ENCODE measurements at regions not wholly inside any gene's neighbourhood (a gene's known extent, or its start where the extent isn't known, plus 50 kb on each side); places are given as distances from the start of the nearest gene placed in this dataset.

GRCh38 chr2:156944871-156945270 is 312.6 kb upstream of the GALNT5 start:
- H3K27ac ChIP-seq (ENCODE audit: low read depth in 1 of 3, low read length in 2 of 3): no peak overlapping the region
- H3K4me3 ChIP-seq (ENCODE audit: low read depth in 1 of 3, low read length in 3 of 3): no peak overlapping the region
- WGBS, 3 donors: 52 to 64% (median 64%) methylated on average over 2 of the region's 2 CpGs
- no peaks in the 10 kb centered on the region for H3K27me3 ChIP-seq (ENCODE audit: control insufficient read depth in 3 of 3, insufficient read depth in 3 of 3, low read length in 3 of 3)
- DNase-seq (no peak), FAIRE-seq (no peak)
- H3K36me3 ChIP-seq (ENCODE audit: control insufficient read depth in 3 of 3, insufficient read depth in 2 of 3, low read depth in 1 of 3, low read length in 3 of 3): no peaks in the 10 kb centered on the region
- no peaks in the 10 kb centered on the region for H3K9me3 ChIP-seq (ENCODE audit: control insufficient read depth in 2 of 2, insufficient read depth in 1 of 2, low read depth in 1 of 2, low read length in 1 of 2)
- H3K4me1 ChIP-seq (ENCODE audit: control insufficient read depth in 3 of 3, insufficient read depth in 2 of 3, low read depth in 1 of 3, low read length in 2 of 3): no peaks in the 10 kb centered on the region

DNA sequence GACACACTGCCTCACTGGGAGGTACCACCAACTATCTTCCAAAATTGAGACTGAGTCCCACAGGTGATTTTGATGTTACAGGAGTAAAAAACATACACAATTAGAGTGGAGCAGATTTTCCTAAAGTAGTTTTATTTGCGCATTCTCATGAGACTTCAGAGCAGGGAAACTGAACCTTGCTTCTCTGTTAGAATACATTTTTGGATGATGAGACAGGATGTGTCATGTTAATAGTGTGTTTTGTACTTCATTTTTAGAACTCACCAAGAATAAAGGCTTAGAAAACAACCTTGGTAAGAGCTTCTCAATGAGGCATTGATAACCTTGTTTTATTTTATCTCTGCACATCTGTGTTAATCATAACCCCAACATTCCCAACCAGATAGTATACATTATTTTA is 310.2 kb upstream of the GALNT5 start:
- Histone ChIP-seq H3K27ac (ENCODE audit: low read depth in 1 of 3, low read length in 2 of 3) (no peak overlapping the region), H3K4me3 (ENCODE audit: low read depth in 1 of 3, low read length in 3 of 3) (no peak overlapping the region), H3K36me3 (ENCODE audit: control insufficient read depth in 3 of 3, insufficient read depth in 2 of 3, low read depth in 1 of 3, low read length in 3 of 3) (no peaks in the 10 kb centered on the region), H3K4me1 (ENCODE audit: control insufficient read depth in 3 of 3, insufficient read depth in 2 of 3, low read depth in 1 of 3, low read length in 2 of 3) (no peaks in the 10 kb centered on the region), H3K9me3 (ENCODE audit: control insufficient read depth in 2 of 2, insufficient read depth in 1 of 2, low read depth in 1 of 2, low read length in 1 of 2) (no peaks in the 10 kb centered on the region), H3K27me3 (ENCODE audit: control insufficient read depth in 3 of 3, insufficient read depth in 3 of 3, low read length in 3 of 3) (no peaks in the 10 kb centered on the region)
- DNase-seq (no peak), FAIRE-seq (no peak)
- WGBS, 3 donors: 94 to 100% (median 96%) methylated on average over 1 of the region's 1 CpG

- 76 to 83% (median 76%) methylated on average over 1 of the region's 1 CpG for WGBS, 3 donors
- no peak for DNase-seq
- Histone ChIP-seq H3K27me3 (ENCODE audit: control insufficient read depth in 3 of 3, insufficient read depth in 3 of 3, low read length in 3 of 3) (no peaks in the 10 kb centered on the region), H3K9me3 (ENCODE audit: control insufficient read depth in 2 of 2, insufficient read depth in 1 of 2, low read depth in 1 of 2, low read length in 1 of 2) (peaks cover 0 to 28% of the 10 kb centered on the region in 2 donors), H3K36me3 (ENCODE audit: control insufficient read depth in 3 of 3, insufficient read depth in 2 of 3, low read depth in 1 of 3, low read length in 3 of 3) (no peaks in the 10 kb centered on the region), H3K27ac (ENCODE audit: low read depth in 1 of 3, low read length in 2 of 3) (no peak overlapping the region), H3K4me3 (ENCODE audit: low read depth in 1 of 3, low read length in 3 of 3) (no peak overlapping the region), H3K4me1 (ENCODE audit: control insufficient read depth in 3 of 3, insufficient read depth in 2 of 3, low read depth in 1 of 3, low read length in 2 of 3) (no peaks in the 10 kb centered on the region)
- no peak for FAIRE-seq
Measured at GRCh38 chr2:156955701-156956100, 301.8 kb upstream of the GALNT5 start.

GRCh38 chr2:156956161-156956560 is 301.3 kb upstream of the GALNT5 start:
- Histone ChIP-seq H3K36me3 (ENCODE audit: control insufficient read depth in 3 of 3, insufficient read depth in 2 of 3, low read depth in 1 of 3, low read length in 3 of 3) (no peaks in the 10 kb centered on the region), H3K27me3 (ENCODE audit: control insufficient read depth in 3 of 3, insufficient read depth in 3 of 3, low read length in 3 of 3) (no peaks in the 10 kb centered on the region), H3K9me3 (ENCODE audit: control insufficient read depth in 2 of 2, insufficient read depth in 1 of 2, low read depth in 1 of 2, low read length in 1 of 2) (peaks cover 0 to 28% of the 10 kb centered on the region in 2 donors), H3K27ac (ENCODE audit: low read depth in 1 of 3, low read length in 2 of 3) (no peak overlapping the region), H3K4me3 (ENCODE audit: low read depth in 1 of 3, low read length in 3 of 3) (no peak overlapping the region), H3K4me1 (ENCODE audit: control insufficient read depth in 3 of 3, insufficient read depth in 2 of 3, low read depth in 1 of 3, low read length in 2 of 3) (no peaks in the 10 kb centered on the region)
- WGBS, 3 donors: 80% methylated on average over 2 of the region's 2 CpGs
- no peak for DNase-seq
- no peak for FAIRE-seq

- no peaks in the 10 kb centered on the region for H3K4me1 ChIP-seq (ENCODE audit: control insufficient read depth in 3 of 3, insufficient read depth in 2 of 3, low read depth in 1 of 3, low read length in 2 of 3)
- H3K27me3 ChIP-seq (ENCODE audit: control insufficient read depth in 3 of 3, insufficient read depth in 3 of 3, low read length in 3 of 3): no peaks in the 10 kb centered on the region
- no peaks in the 10 kb centered on the region for H3K36me3 ChIP-seq (ENCODE audit: control insufficient read depth in 3 of 3, insufficient read depth in 2 of 3, low read depth in 1 of 3, low read length in 3 of 3)
- 84 to 91% (median 90%) methylated on average over 4 of the region's 4 CpGs for WGBS, 3 donors
- DNase-seq (no peak), FAIRE-seq (no peak)
- H3K9me3 ChIP-seq (ENCODE audit: control insufficient read depth in 2 of 2, insufficient read depth in 1 of 2, low read depth in 1 of 2, low read length in 1 of 2): peaks cover 0 to 30% of the 10 kb centered on the region in 2 donors
- no peak overlapping the region for H3K27ac ChIP-seq (ENCODE audit: low read depth in 1 of 3, low read length in 2 of 3)
- H3K4me3 ChIP-seq (ENCODE audit: low read depth in 1 of 3, low read length in 3 of 3): no peak overlapping the region
Measured at GRCh38 chr2:156958374-156958773, 299.1 kb upstream of the GALNT5 start.

DNA sequence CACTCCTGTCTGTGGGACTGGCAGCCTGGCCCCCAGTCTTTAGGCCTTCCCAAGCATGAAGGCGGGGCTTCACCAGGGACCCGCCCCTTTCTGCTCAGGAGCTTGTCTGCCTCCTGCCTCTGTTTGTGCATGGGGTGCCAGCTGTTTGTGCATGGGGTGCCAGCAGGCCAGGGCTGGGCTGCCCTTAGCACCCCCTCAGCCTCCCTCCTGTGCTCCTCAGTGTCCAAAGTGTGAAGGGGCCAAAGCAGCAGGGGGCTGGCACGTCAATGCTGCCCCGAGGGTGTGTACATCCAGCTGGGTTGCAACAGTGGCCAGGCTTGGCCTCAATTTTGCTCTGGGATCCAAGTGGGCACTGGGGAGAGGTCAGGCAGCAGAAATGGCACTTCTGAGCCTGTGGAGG is 298.0 kb upstream of the GALNT5 start:
- Histone ChIP-seq H3K27me3 (ENCODE audit: control insufficient read depth in 3 of 3, insufficient read depth in 3 of 3, low read length in 3 of 3) (no peaks in the 10 kb centered on the region), H3K4me3 (ENCODE audit: low read depth in 1 of 3, low read length in 3 of 3) (no peak overlapping the region), H3K36me3 (ENCODE audit: control insufficient read depth in 3 of 3, insufficient read depth in 2 of 3, low read depth in 1 of 3, low read length in 3 of 3) (no peaks in the 10 kb centered on the region), H3K4me1 (ENCODE audit: control insufficient read depth in 3 of 3, insufficient read depth in 2 of 3, low read depth in 1 of 3, low read length in 2 of 3) (no peaks in the 10 kb centered on the region), H3K9me3 (ENCODE audit: control insufficient read depth in 2 of 2, insufficient read depth in 1 of 2, low read depth in 1 of 2, low read length in 1 of 2) (peaks cover 0 to 30% of the 10 kb centered on the region in 2 donors), H3K27ac (ENCODE audit: low read depth in 1 of 3, low read length in 2 of 3) (no peak overlapping the region)
- no peak for DNase-seq
- FAIRE-seq: no peak
- 80 to 92% (median 91%) methylated on average over 4 of the region's 4 CpGs for WGBS, 3 donors

DNA sequence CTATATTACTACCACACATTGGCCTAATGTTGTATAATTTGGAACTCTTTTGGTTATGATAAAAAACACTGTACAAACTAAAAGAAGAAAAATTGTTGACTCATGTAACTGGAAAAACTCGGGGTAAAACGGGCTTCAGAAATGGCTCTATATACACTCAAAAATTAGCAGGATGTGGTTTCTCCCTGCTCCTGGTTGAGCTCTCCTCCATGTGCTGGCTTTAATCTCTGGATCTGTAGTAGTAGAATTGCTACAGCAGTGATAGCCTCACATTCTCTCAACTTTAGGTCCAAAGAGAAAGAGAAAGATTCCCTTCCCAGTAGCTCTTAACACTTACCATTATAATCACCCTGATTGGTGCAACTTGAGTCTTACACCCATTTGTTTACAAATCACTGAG is 274.9 kb upstream of the GALNT5 start:
- Histone ChIP-seq H3K27ac (ENCODE audit: low read depth in 1 of 3, low read length in 2 of 3) (no peak overlapping the region), H3K4me3 (ENCODE audit: low read depth in 1 of 3, low read length in 3 of 3) (no peak overlapping the region), H3K36me3 (ENCODE audit: control insufficient read depth in 3 of 3, insufficient read depth in 2 of 3, low read depth in 1 of 3, low read length in 3 of 3) (no peaks in the 10 kb centered on the region), H3K9me3 (ENCODE audit: control insufficient read depth in 2 of 2, insufficient read depth in 1 of 2, low read depth in 1 of 2, low read length in 1 of 2) (no peaks in the 10 kb centered on the region), H3K4me1 (ENCODE audit: control insufficient read depth in 3 of 3, insufficient read depth in 2 of 3, low read depth in 1 of 3, low read length in 2 of 3) (no peaks in the 10 kb centered on the region), H3K27me3 (ENCODE audit: control insufficient read depth in 3 of 3, insufficient read depth in 3 of 3, low read length in 3 of 3) (no peaks in the 10 kb centered on the region)
- no peak for FAIRE-seq
- 79 to 82% (median 81%) methylated on average over 2 of the region's 2 CpGs for WGBS, 3 donors
- no peak for DNase-seq

GRCh38 chr2:156986339-156986988 is 271.0 kb upstream of the GALNT5 start:
- no peak for FAIRE-seq
- DNase-seq: peak; percentile 3 to 36
- Histone ChIP-seq H3K4me1 (ENCODE audit: control insufficient read depth in 3 of 3, insufficient read depth in 2 of 3, low read depth in 1 of 3, low read length in 2 of 3) (no peaks in the 10 kb centered on the region), H3K36me3 (ENCODE audit: control insufficient read depth in 3 of 3, insufficient read depth in 2 of 3, low read depth in 1 of 3, low read length in 3 of 3) (no peaks in the 10 kb centered on the region), H3K4me3 (ENCODE audit: low read depth in 1 of 3, low read length in 3 of 3) (no peak overlapping the region), H3K9me3 (ENCODE audit: control insufficient read depth in 2 of 2, insufficient read depth in 1 of 2, low read depth in 1 of 2, low read length in 1 of 2) (no peaks in the 10 kb centered on the region), H3K27ac (ENCODE audit: low read depth in 1 of 3, low read length in 2 of 3) (no peak overlapping the region), H3K27me3 (ENCODE audit: control insufficient read depth in 3 of 3, insufficient read depth in 3 of 3, low read length in 3 of 3) (no peaks in the 10 kb centered on the region)
- WGBS, 3 donors: 59 to 65% (median 65%) methylated on average over 4 of the region's 4 CpGs

DNA sequence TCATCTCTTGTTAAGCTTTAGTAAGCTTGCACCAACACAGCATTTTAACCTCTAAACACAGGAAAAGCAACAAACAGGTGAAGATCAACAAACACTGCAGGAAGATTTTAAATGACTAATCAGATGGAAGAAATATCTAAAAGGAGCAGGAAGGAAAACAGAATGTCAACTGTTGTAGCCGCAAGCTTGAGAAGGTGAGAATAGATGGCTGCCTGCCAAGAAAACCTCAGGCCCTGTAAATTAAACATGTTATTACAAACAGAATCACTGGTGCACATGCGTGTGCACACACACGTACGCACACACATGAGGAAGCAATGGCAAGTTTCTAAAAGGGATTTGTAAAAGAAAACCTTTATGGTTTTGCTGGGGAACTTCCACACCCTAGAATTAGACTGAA is 257.8 kb upstream of the GALNT5 start:
- DNase-seq (no peak), FAIRE-seq (no peak)
- 79 to 87% (median 80%) methylated on average over 4 of the region's 4 CpGs for WGBS, 3 donors
- H3K27me3 ChIP-seq (ENCODE audit: control insufficient read depth in 3 of 3, insufficient read depth in 3 of 3, low read length in 3 of 3): no peaks in the 10 kb centered on the region
- peaks cover 0 to 2% of the 10 kb centered on the region in 2 donors for H3K9me3 ChIP-seq (ENCODE audit: control insufficient read depth in 2 of 2, insufficient read depth in 1 of 2, low read depth in 1 of 2, low read length in 1 of 2)
- no peak overlapping the region for H3K27ac ChIP-seq (ENCODE audit: low read depth in 1 of 3, low read length in 2 of 3)
- no peak overlapping the region for H3K4me3 ChIP-seq (ENCODE audit: low read depth in 1 of 3, low read length in 3 of 3)
- no peaks in the 10 kb centered on the region for H3K36me3 ChIP-seq (ENCODE audit: control insufficient read depth in 3 of 3, insufficient read depth in 2 of 3, low read depth in 1 of 3, low read length in 3 of 3)
- no peaks in the 10 kb centered on the region for H3K4me1 ChIP-seq (ENCODE audit: control insufficient read depth in 3 of 3, insufficient read depth in 2 of 3, low read depth in 1 of 3, low read length in 2 of 3)

All from small intestine (tissue), 7 donors.